WTC11 (cell line): ENCODE measurements at regions not wholly inside any gene's neighbourhood (a gene's known extent, or its start where the extent isn't known, plus 50 kb on each side); places are given as distances from the start of the nearest gene placed in this dataset.

Source experiments
- CREB1 ChIP-seq: sonication (generic); formaldehyde crosslinking; IDR thresholded peaks from 2 replicates; pipeline ENCODE4 v1.8.0; 2023; ENCODE audit warnings: mild to moderate bottlenecking, missing genetic modification reagents
- ELF4 ChIP-seq: sonication (generic); formaldehyde crosslinking; IDR thresholded peaks from 2 replicates; pipeline ENCODE4 v1.8.1; 2022; ENCODE audit warnings: low read depth, mild to moderate bottlenecking, moderate library complexity, missing genetic modification reagents
- EMX1 ChIP-seq: fragments of 250-450 bp; sonication (Bioruptor Pico); IDR thresholded peaks from 2 replicates; pipeline ENCODE4 v1.8.0; 2021; ENCODE audit warnings: mild to moderate bottlenecking
- ESRRA ChIP-seq: sonication (generic); formaldehyde crosslinking; IDR thresholded peaks from 2 replicates; pipeline ENCODE4 v1.8.1; 2022; ENCODE audit warnings: mild to moderate bottlenecking, missing genetic modification reagents, borderline replicate concordance
- FOXJ3 ChIP-seq: sonication (generic); formaldehyde crosslinking; IDR thresholded peaks from 2 replicates; pipeline ENCODE4 v1.9.0; 2021; ENCODE audit warnings: missing genetic modification reagents, mild to moderate bottlenecking, borderline replicate concordance
- HMGA2 ChIP-seq: fragments of 250-450 bp; sonication (Bioruptor Pico); IDR thresholded peaks from 2 replicates; pipeline ENCODE4 v1.4.0; 2021; ENCODE audit warnings: mild to moderate bottlenecking, moderate library complexity
- MYBL2 ChIP-seq: sonication (generic); formaldehyde crosslinking; IDR thresholded peaks from 2 replicates; pipeline ENCODE4 v1.8.1; 2023; ENCODE audit warnings: mild to moderate bottlenecking, moderate library complexity, missing genetic modification reagents
- NFYB ChIP-seq: sonication (generic); formaldehyde crosslinking; conservative IDR thresholded peaks from 2 replicates; pipeline ENCODE4 v1.8.0; 2022; ENCODE audit warnings: low read depth, missing genetic modification reagents
- TF ChIP-seq, protein P1 (sequence below): sonication (generic); formaldehyde crosslinking; IDR thresholded peaks from 2 replicates; pipeline ENCODE4 v1.8.1; 2022; ENCODE audit warnings: mild to moderate bottlenecking, missing genetic modification reagents, moderate library complexity, borderline replicate concordance
- TF ChIP-seq, protein P2 (sequence below): fragments of 200-600 bp; IDR thresholded peaks from 2 replicates; pipeline ENCODE4 v1.8.0; 2022; ENCODE audit warnings: antibody characterized with exemption
- TF ChIP-seq, protein P3 (sequence below): sonication (generic); formaldehyde crosslinking; conservative IDR thresholded peaks from 2 replicates; pipeline ENCODE4 v1.8.1; 2023; ENCODE audit warnings: mild to moderate bottlenecking, low read depth, missing genetic modification reagents, moderate library complexity
- TF ChIP-seq, protein P4 (sequence below): sonication (generic); formaldehyde crosslinking; IDR thresholded peaks from 2 replicates; pipeline ENCODE4 v1.8.0; 2023; ENCODE audit warnings: mild to moderate bottlenecking, missing genetic modification reagents
- TF ChIP-seq, protein P5 (sequence below): sonication (generic); formaldehyde crosslinking; IDR thresholded peaks from 2 replicates; pipeline ENCODE4 v1.8.1; 2022; ENCODE audit warnings: low read depth, missing genetic modification reagents, borderline replicate concordance

DNA sequence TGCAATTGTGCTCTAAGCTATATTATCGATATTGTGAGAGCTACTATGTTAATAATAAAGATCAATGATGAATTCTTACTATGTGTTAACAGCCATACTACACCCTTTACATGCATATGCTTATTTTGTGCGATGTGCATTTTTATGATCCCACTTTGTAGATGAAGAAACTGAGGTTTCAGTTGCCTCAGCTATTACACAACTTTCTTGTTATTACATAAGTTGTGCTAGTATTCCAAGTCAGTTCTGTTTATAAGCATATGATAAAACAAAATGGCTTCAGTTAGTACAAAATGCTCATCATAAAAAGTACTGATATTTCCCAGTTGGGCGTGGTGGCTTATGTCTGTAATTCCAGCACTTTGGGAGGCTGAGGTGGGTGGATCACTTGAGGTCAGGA, 471.5 kb upstream of the DCN start:
- TF ChIP-seq, protein P1, sequence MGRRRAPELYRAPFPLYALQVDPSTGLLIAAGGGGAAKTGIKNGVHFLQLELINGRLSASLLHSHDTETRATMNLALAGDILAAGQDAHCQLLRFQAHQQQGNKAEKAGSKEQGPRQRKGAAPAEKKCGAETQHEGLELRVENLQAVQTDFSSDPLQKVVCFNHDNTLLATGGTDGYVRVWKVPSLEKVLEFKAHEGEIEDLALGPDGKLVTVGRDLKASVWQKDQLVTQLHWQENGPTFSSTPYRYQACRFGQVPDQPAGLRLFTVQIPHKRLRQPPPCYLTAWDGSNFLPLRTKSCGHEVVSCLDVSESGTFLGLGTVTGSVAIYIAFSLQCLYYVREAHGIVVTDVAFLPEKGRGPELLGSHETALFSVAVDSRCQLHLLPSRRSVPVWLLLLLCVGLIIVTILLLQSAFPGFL (CRISPR knock-in tag) = no peak
- TF ChIP-seq CREB1 (CRISPR knock-in tag) = no peak
- TF ChIP-seq, protein P2, sequence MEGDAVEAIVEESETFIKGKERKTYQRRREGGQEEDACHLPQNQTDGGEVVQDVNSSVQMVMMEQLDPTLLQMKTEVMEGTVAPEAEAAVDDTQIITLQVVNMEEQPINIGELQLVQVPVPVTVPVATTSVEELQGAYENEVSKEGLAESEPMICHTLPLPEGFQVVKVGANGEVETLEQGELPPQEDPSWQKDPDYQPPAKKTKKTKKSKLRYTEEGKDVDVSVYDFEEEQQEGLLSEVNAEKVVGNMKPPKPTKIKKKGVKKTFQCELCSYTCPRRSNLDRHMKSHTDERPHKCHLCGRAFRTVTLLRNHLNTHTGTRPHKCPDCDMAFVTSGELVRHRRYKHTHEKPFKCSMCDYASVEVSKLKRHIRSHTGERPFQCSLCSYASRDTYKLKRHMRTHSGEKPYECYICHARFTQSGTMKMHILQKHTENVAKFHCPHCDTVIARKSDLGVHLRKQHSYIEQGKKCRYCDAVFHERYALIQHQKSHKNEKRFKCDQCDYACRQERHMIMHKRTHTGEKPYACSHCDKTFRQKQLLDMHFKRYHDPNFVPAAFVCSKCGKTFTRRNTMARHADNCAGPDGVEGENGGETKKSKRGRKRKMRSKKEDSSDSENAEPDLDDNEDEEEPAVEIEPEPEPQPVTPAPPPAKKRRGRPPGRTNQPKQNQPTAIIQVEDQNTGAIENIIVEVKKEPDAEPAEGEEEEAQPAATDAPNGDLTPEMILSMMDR = no peak
- no peak for TF ChIP-seq EMX1 (CRISPR knock-in tag)
- TF ChIP-seq ESRRA (CRISPR knock-in tag) = no peak
- TF ChIP-seq, protein P3, sequence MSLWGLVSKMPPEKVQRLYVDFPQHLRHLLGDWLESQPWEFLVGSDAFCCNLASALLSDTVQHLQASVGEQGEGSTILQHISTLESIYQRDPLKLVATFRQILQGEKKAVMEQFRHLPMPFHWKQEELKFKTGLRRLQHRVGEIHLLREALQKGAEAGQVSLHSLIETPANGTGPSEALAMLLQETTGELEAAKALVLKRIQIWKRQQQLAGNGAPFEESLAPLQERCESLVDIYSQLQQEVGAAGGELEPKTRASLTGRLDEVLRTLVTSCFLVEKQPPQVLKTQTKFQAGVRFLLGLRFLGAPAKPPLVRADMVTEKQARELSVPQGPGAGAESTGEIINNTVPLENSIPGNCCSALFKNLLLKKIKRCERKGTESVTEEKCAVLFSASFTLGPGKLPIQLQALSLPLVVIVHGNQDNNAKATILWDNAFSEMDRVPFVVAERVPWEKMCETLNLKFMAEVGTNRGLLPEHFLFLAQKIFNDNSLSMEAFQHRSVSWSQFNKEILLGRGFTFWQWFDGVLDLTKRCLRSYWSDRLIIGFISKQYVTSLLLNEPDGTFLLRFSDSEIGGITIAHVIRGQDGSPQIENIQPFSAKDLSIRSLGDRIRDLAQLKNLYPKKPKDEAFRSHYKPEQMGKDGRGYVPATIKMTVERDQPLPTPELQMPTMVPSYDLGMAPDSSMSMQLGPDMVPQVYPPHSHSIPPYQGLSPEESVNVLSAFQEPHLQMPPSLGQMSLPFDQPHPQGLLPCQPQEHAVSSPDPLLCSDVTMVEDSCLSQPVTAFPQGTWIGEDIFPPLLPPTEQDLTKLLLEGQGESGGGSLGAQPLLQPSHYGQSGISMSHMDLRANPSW (CRISPR knock-in tag) = no peak
- no peak for TF ChIP-seq HMGA2
- TF ChIP-seq MYBL2 = no peak
- no peak for TF ChIP-seq FOXJ3 (CRISPR knock-in tag)
- no peak for TF ChIP-seq NFYB (CRISPR knock-in tag)
- TF ChIP-seq, protein P4, sequence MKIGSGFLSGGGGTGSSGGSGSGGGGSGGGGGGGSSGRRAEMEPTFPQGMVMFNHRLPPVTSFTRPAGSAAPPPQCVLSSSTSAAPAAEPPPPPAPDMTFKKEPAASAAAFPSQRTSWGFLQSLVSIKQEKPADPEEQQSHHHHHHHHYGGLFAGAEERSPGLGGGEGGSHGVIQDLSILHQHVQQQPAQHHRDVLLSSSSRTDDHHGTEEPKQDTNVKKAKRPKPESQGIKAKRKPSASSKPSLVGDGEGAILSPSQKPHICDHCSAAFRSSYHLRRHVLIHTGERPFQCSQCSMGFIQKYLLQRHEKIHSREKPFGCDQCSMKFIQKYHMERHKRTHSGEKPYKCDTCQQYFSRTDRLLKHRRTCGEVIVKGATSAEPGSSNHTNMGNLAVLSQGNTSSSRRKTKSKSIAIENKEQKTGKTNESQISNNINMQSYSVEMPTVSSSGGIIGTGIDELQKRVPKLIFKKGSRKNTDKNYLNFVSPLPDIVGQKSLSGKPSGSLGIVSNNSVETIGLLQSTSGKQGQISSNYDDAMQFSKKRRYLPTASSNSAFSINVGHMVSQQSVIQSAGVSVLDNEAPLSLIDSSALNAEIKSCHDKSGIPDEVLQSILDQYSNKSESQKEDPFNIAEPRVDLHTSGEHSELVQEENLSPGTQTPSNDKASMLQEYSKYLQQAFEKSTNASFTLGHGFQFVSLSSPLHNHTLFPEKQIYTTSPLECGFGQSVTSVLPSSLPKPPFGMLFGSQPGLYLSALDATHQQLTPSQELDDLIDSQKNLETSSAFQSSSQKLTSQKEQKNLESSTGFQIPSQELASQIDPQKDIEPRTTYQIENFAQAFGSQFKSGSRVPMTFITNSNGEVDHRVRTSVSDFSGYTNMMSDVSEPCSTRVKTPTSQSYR (CRISPR knock-in tag) = no peak
- TF ChIP-seq, protein P5, sequence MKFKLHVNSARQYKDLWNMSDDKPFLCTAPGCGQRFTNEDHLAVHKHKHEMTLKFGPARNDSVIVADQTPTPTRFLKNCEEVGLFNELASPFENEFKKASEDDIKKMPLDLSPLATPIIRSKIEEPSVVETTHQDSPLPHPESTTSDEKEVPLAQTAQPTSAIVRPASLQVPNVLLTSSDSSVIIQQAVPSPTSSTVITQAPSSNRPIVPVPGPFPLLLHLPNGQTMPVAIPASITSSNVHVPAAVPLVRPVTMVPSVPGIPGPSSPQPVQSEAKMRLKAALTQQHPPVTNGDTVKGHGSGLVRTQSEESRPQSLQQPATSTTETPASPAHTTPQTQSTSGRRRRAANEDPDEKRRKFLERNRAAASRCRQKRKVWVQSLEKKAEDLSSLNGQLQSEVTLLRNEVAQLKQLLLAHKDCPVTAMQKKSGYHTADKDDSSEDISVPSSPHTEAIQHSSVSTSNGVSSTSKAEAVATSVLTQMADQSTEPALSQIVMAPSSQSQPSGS = no peak
- no peak for TF ChIP-seq ELF4 (CRISPR knock-in tag)
